ENCODE measurements at regions not wholly inside any gene's neighbourhood (a gene's known extent, or its start where the extent isn't known, plus 50 kb on each side); places are given as distances from the start of the nearest gene placed in this dataset.

GRCh38 chr1:166354406-166354805, 187.6 kb upstream of the FAM78B start:
- TF ChIP-seq CTCF (conservative IDR thresholded peaks at IDR 0.05), result no peak
- no peak for TF ChIP-seq EZH2 (IDR thresholded peaks at IDR 0.05; ENCODE audit: low read depth)
